Liver (tissue), 3 donors: ENCODE measurements at regions not wholly inside any gene's neighbourhood (a gene's known extent, or its start where the extent isn't known, plus 50 kb on each side); places are given as distances from the start of the nearest gene placed in this dataset.

ENCODE experiments used
- HNF4A ChIP-seq, 2 donors: conservative IDR thresholded peaks; 2 replicates each; pipeline ENCODE4 v1.6.1; 2016; ENCODE audit warnings: antibody characterized with exemption in 2 of 2, mild to moderate bottlenecking in 2 of 2
- JUND ChIP-seq, 2 donors: IDR thresholded peaks; 2 replicates each; pipeline ENCODE4 v1.6.1; 2016; ENCODE audit warnings: antibody characterized with exemption in 2 of 2
- RAD21 ChIP-seq, 2 donors: IDR thresholded peaks; 2 replicates each; pipeline ENCODE4 v1.6.1; 2016; ENCODE audit warnings: antibody characterized with exemption in 2 of 2, mild to moderate bottlenecking in 2 of 2
- SP1 ChIP-seq: IDR thresholded peaks from 2 replicates; pipeline ENCODE4 v1.6.1; 2018; ENCODE audit warnings: antibody characterized with exemption, mild to moderate bottlenecking
- TAF1 ChIP-seq: conservative IDR thresholded peaks from 2 replicates; pipeline ENCODE4 v1.6.1; 2016; ENCODE audit warnings: antibody characterized with exemption, mild to moderate bottlenecking
- YY1 ChIP-seq: IDR thresholded peaks from 2 replicates; pipeline ENCODE4 v1.6.1; 2016; ENCODE audit warnings: antibody characterized with exemption, mild to moderate bottlenecking
- TF ChIP-seq, protein P1 (sequence below): fragments of 150-350 bp; IDR thresholded peaks from 2 replicates; pipeline ENCODE4 v1.5.1; 2017; ENCODE audit warnings: improper control_type of control experiment, low read depth, low read length; ENCODE audit not compliant: missing input control
- TF ChIP-seq, protein P2 (sequence below): IDR thresholded peaks from 2 replicates; pipeline ENCODE4 v1.6.1; 2016; ENCODE audit warnings: antibody characterized with exemption
- TF ChIP-seq, protein P3 (sequence below): IDR thresholded peaks from 2 replicates; pipeline ENCODE4 v1.6.1; 2016; ENCODE audit warnings: antibody characterized with exemption
- TF ChIP-seq, protein P4 (sequence below): IDR thresholded peaks from 2 replicates; pipeline ENCODE4 v1.6.1; 2016; ENCODE audit warnings: antibody characterized with exemption
- TF ChIP-seq, protein P5 (sequence below): IDR thresholded peaks from 2 replicates; pipeline ENCODE4 v1.6.1; 2016; ENCODE audit warnings: antibody characterized with exemption, mild to moderate bottlenecking
- donor health status: healthy.
- donor health status: healthy.

DNA sequence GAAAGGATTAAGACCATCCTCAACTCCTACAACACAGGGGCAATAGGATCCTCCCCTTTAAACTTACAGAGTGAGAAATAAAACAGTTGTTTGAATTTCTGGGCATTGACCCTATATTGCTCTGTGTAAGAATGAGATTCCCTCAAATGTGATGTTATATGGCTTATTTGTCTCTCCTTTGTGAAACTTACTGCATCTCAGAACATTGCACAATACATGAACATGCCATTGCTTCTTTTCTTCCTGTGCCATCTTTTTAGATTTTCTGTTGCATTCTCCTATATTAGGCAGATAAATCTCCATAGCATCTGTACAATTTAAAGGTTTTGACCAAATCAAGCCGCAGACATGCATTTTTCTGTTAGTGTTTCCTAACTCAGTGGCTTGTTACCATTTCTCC is 941.9 kb upstream of the FANCL start:
- TF ChIP-seq RAD21 (IDR thresholded peaks at IDR 0.05), result no peak
- TF ChIP-seq, protein P1, sequence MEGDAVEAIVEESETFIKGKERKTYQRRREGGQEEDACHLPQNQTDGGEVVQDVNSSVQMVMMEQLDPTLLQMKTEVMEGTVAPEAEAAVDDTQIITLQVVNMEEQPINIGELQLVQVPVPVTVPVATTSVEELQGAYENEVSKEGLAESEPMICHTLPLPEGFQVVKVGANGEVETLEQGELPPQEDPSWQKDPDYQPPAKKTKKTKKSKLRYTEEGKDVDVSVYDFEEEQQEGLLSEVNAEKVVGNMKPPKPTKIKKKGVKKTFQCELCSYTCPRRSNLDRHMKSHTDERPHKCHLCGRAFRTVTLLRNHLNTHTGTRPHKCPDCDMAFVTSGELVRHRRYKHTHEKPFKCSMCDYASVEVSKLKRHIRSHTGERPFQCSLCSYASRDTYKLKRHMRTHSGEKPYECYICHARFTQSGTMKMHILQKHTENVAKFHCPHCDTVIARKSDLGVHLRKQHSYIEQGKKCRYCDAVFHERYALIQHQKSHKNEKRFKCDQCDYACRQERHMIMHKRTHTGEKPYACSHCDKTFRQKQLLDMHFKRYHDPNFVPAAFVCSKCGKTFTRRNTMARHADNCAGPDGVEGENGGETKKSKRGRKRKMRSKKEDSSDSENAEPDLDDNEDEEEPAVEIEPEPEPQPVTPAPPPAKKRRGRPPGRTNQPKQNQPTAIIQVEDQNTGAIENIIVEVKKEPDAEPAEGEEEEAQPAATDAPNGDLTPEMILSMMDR, result no peak
- TF ChIP-seq, protein P2, sequence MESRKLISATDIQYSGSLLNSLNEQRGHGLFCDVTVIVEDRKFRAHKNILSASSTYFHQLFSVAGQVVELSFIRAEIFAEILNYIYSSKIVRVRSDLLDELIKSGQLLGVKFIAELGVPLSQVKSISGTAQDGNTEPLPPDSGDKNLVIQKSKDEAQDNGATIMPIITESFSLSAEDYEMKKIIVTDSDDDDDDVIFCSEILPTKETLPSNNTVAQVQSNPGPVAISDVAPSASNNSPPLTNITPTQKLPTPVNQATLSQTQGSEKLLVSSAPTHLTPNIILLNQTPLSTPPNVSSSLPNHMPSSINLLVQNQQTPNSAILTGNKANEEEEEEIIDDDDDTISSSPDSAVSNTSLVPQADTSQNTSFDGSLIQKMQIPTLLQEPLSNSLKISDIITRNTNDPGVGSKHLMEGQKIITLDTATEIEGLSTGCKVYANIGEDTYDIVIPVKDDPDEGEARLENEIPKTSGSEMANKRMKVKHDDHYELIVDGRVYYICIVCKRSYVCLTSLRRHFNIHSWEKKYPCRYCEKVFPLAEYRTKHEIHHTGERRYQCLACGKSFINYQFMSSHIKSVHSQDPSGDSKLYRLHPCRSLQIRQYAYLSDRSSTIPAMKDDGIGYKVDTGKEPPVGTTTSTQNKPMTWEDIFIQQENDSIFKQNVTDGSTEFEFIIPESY, result no peak
- TF ChIP-seq SP1, result no peak
- TF ChIP-seq YY1, result no peak
- TF ChIP-seq TAF1, result no peak
- TF ChIP-seq, protein P3, sequence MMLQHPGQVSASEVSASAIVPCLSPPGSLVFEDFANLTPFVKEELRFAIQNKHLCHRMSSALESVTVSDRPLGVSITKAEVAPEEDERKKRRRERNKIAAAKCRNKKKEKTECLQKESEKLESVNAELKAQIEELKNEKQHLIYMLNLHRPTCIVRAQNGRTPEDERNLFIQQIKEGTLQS, result no peak
- TF ChIP-seq HNF4A (conservative IDR thresholded peaks at IDR 0.05), result no peak
- TF ChIP-seq, protein P4, sequence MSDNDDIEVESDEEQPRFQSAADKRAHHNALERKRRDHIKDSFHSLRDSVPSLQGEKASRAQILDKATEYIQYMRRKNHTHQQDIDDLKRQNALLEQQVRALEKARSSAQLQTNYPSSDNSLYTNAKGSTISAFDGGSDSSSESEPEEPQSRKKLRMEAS, result no peak
- TF ChIP-seq, protein P5, sequence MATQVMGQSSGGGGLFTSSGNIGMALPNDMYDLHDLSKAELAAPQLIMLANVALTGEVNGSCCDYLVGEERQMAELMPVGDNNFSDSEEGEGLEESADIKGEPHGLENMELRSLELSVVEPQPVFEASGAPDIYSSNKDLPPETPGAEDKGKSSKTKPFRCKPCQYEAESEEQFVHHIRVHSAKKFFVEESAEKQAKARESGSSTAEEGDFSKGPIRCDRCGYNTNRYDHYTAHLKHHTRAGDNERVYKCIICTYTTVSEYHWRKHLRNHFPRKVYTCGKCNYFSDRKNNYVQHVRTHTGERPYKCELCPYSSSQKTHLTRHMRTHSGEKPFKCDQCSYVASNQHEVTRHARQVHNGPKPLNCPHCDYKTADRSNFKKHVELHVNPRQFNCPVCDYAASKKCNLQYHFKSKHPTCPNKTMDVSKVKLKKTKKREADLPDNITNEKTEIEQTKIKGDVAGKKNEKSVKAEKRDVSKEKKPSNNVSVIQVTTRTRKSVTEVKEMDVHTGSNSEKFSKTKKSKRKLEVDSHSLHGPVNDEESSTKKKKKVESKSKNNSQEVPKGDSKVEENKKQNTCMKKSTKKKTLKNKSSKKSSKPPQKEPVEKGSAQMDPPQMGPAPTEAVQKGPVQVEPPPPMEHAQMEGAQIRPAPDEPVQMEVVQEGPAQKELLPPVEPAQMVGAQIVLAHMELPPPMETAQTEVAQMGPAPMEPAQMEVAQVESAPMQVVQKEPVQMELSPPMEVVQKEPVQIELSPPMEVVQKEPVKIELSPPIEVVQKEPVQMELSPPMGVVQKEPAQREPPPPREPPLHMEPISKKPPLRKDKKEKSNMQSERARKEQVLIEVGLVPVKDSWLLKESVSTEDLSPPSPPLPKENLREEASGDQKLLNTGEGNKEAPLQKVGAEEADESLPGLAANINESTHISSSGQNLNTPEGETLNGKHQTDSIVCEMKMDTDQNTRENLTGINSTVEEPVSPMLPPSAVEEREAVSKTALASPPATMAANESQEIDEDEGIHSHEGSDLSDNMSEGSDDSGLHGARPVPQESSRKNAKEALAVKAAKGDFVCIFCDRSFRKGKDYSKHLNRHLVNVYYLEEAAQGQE, result no peak
- TF ChIP-seq JUND (IDR thresholded peaks at IDR 0.05), result no peak
